Prostate gland (tissue), 2 donors: ENCODE measurements at regions not wholly inside any gene's neighbourhood (a gene's known extent, or its start where the extent isn't known, plus 50 kb on each side); places are given as distances from the start of the nearest gene placed in this dataset.

Experiments used
- CTCF ChIP-seq, 4 experiments: fragments of 200-600 bp in 2 of 4; fragments of 450-650 bp in 2 of 4; sonication (generic) in 2 of 4; IDR thresholded peaks; 1 replicate in 3 of 4; 2 replicates in 1 of 4; pipeline ENCODE4 v1.5.1; 2016 to 2019; ENCODE audit warnings: antibody characterized with exemption in 4 of 4, mild to moderate bottlenecking in 2 of 4, moderate library complexity in 2 of 4
- POLR2A ChIP-seq: fragments of 450-650 bp; IDR thresholded peaks from one replicate; pipeline ENCODE4 v1.6.1; 2016; ENCODE audit warnings: antibody characterized with exemption, mild to moderate bottlenecking
- POLR2AphosphoS5 ChIP-seq: sonication (generic); formaldehyde crosslinking; IDR thresholded peaks from one replicate; pipeline ENCODE4 v1.6.1; 2017; ENCODE audit warnings: antibody characterized with exemption

- no peak for TF ChIP-seq CTCF (IDR thresholded peaks at IDR 0.05)
- TF ChIP-seq POLR2AphosphoS5, result no peak
- TF ChIP-seq POLR2A, result no peak
These were observed 177.9 kb downstream of the GALC start for GRCh38 chr14:87815121-87815520.
